ENCODE measurements at regions not wholly inside any gene's neighbourhood (a gene's known extent, or its start where the extent isn't known, plus 50 kb on each side); places are given as distances from the start of the nearest gene placed in this dataset.

DNA sequence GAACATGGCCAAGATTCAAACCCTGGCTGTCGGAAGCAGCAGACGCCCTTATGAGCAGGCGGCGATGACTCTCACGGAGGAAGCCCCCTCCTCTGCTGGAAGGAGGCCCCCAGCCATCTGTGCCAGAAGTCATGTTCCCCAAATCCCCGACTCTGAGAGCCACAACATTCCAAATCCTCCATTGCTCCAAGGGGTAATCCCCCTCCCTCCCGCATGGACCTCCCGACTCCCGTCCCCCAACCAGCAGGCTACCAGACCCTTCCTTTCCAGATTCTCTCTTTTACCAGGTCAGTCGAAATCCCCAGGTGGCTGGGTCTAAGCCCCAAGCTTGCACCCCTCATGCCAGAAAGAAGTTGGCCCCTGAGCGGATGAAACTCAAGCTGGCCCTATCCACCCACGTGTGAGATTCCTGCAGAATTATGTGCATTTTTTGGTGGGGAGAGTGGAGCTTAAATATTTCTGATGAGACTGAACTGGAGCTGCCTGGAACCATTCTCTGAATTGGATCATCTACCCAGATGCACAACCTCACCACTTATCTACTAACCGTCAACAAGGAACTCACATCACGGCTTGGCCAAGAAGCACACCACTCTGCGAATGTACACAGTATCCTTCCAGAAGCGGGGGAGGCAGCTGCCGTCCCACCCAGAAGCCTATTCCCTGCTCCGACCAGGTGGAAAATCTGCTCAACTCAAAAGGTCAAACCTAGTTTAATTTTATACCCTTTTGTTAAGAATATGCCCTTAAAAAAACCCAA is 283.5 kb downstream of the C16orf95 start:
- no peak overlapping the region for H3K4me3 ChIP-seq (ENCODE audit: low read depth in 1 of 3, low read length in 3 of 3)
- no peak for DNase-seq (ENCODE audit: low spot score)

DNA sequence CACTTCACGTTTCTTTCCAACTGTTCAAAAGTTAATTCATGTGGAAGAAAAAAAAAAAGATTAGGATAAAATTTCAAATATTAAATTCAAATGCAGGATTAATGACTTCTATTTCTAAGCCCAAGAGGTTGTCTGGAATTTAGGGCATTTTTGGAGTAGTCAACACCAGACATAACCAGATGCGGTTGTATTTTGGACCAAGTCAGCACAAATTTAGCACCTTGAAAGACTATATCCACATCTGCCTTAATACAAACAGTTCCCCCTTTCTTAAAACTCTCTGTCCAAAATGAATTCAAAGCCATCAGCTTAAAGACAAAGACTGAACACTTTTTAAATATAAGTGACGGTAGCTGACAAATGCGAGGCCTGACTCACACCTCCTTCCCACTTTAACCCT is 282.9 kb downstream of the C16orf95 start:
- WGBS, result 55% methylated on average over 4 of the region's 4 CpGs
- DNase-seq (ENCODE audit: low spot score), result no peak
- peaks cover 0 to 3% (median 0%) of the 10 kb centered on the region in 4 donors for H3K27me3 ChIP-seq (ENCODE audit: control insufficient read depth in 4 of 4, insufficient read depth in 4 of 4, low read length in 3 of 4)
- no peak overlapping the region for H3K9ac ChIP-seq (ENCODE audit: low read depth in 1 of 2, low read length in 2 of 2)
- H3K4me1 ChIP-seq (ENCODE audit: control insufficient read depth in 4 of 4, insufficient read depth in 4 of 4, low read length in 3 of 4), result no peaks in the 10 kb centered on the region
- H3K27ac ChIP-seq (ENCODE audit: low read depth in 1 of 2, low read length in 2 of 2), result no peak overlapping the region
- H3K4me3 ChIP-seq (ENCODE audit: low read depth in 1 of 3, low read length in 3 of 3), result no peak overlapping the region
- H3K9me3 ChIP-seq (ENCODE audit: control insufficient read depth in 4 of 4, low read length in 3 of 4), result no peaks in the 10 kb centered on the region
- H3K36me3 ChIP-seq (ENCODE audit: control insufficient read depth in 4 of 4, insufficient read depth in 3 of 4, low read depth in 1 of 4, low read length in 3 of 4), result no peaks in the 10 kb centered on the region
- TF ChIP-seq, protein P1, sequence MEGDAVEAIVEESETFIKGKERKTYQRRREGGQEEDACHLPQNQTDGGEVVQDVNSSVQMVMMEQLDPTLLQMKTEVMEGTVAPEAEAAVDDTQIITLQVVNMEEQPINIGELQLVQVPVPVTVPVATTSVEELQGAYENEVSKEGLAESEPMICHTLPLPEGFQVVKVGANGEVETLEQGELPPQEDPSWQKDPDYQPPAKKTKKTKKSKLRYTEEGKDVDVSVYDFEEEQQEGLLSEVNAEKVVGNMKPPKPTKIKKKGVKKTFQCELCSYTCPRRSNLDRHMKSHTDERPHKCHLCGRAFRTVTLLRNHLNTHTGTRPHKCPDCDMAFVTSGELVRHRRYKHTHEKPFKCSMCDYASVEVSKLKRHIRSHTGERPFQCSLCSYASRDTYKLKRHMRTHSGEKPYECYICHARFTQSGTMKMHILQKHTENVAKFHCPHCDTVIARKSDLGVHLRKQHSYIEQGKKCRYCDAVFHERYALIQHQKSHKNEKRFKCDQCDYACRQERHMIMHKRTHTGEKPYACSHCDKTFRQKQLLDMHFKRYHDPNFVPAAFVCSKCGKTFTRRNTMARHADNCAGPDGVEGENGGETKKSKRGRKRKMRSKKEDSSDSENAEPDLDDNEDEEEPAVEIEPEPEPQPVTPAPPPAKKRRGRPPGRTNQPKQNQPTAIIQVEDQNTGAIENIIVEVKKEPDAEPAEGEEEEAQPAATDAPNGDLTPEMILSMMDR (IDR thresholded peaks at IDR 0.05; ENCODE audit: low read depth, low read length, missing input control), result no peak
- TF ChIP-seq, protein P2, sequence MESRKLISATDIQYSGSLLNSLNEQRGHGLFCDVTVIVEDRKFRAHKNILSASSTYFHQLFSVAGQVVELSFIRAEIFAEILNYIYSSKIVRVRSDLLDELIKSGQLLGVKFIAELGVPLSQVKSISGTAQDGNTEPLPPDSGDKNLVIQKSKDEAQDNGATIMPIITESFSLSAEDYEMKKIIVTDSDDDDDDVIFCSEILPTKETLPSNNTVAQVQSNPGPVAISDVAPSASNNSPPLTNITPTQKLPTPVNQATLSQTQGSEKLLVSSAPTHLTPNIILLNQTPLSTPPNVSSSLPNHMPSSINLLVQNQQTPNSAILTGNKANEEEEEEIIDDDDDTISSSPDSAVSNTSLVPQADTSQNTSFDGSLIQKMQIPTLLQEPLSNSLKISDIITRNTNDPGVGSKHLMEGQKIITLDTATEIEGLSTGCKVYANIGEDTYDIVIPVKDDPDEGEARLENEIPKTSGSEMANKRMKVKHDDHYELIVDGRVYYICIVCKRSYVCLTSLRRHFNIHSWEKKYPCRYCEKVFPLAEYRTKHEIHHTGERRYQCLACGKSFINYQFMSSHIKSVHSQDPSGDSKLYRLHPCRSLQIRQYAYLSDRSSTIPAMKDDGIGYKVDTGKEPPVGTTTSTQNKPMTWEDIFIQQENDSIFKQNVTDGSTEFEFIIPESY (IDR thresholded peaks at IDR 0.05), result no peak
- no peak for TF ChIP-seq SP1 (IDR thresholded peaks at IDR 0.05)
- TF ChIP-seq, protein P3, sequence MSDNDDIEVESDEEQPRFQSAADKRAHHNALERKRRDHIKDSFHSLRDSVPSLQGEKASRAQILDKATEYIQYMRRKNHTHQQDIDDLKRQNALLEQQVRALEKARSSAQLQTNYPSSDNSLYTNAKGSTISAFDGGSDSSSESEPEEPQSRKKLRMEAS (IDR thresholded peaks at IDR 0.05), result no peak
- TF ChIP-seq, protein P4, sequence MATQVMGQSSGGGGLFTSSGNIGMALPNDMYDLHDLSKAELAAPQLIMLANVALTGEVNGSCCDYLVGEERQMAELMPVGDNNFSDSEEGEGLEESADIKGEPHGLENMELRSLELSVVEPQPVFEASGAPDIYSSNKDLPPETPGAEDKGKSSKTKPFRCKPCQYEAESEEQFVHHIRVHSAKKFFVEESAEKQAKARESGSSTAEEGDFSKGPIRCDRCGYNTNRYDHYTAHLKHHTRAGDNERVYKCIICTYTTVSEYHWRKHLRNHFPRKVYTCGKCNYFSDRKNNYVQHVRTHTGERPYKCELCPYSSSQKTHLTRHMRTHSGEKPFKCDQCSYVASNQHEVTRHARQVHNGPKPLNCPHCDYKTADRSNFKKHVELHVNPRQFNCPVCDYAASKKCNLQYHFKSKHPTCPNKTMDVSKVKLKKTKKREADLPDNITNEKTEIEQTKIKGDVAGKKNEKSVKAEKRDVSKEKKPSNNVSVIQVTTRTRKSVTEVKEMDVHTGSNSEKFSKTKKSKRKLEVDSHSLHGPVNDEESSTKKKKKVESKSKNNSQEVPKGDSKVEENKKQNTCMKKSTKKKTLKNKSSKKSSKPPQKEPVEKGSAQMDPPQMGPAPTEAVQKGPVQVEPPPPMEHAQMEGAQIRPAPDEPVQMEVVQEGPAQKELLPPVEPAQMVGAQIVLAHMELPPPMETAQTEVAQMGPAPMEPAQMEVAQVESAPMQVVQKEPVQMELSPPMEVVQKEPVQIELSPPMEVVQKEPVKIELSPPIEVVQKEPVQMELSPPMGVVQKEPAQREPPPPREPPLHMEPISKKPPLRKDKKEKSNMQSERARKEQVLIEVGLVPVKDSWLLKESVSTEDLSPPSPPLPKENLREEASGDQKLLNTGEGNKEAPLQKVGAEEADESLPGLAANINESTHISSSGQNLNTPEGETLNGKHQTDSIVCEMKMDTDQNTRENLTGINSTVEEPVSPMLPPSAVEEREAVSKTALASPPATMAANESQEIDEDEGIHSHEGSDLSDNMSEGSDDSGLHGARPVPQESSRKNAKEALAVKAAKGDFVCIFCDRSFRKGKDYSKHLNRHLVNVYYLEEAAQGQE (IDR thresholded peaks at IDR 0.05), result no peak

More for the DNA sequence above, 283.5 kb downstream of the C16orf95 start:
- no peak overlapping the region for H3K9ac ChIP-seq (ENCODE audit: low read depth in 1 of 2, low read length in 2 of 2)
- H3K4me1 ChIP-seq (ENCODE audit: control insufficient read depth in 4 of 4, insufficient read depth in 4 of 4, low read length in 3 of 4), result no peaks in the 10 kb centered on the region
- no peaks in the 10 kb centered on the region for H3K36me3 ChIP-seq (ENCODE audit: control insufficient read depth in 4 of 4, insufficient read depth in 3 of 4, low read depth in 1 of 4, low read length in 3 of 4)
- peaks cover 0 to 3% (median 0%) of the 10 kb centered on the region in 4 donors for H3K27me3 ChIP-seq (ENCODE audit: control insufficient read depth in 4 of 4, insufficient read depth in 4 of 4, low read length in 3 of 4)
- WGBS, result 74% methylated on average over 18 of the region's 18 CpGs
- no peaks in the 10 kb centered on the region for H3K9me3 ChIP-seq (ENCODE audit: control insufficient read depth in 4 of 4, low read length in 3 of 4)
- no peak overlapping the region for H3K27ac ChIP-seq (ENCODE audit: low read depth in 1 of 2, low read length in 2 of 2)
- TF ChIP-seq, protein P4 (IDR thresholded peaks at IDR 0.05), result no peak
- TF ChIP-seq SP1 (IDR thresholded peaks at IDR 0.05), result no peak
- no peak for TF ChIP-seq FOXA1 (IDR thresholded peaks at IDR 0.05)
- no peak for TF ChIP-seq HNF4G (IDR thresholded peaks at IDR 0.05)
- TF ChIP-seq, protein P2 (IDR thresholded peaks at IDR 0.05), result no peak
- TF ChIP-seq, protein P1 (IDR thresholded peaks at IDR 0.05; ENCODE audit: low read depth, low read length, missing input control), result no peak
- TF ChIP-seq NR2F2 (IDR thresholded peaks at IDR 0.05), result no peak
- no peak for TF ChIP-seq RXRA (IDR thresholded peaks at IDR 0.05)

Data from liver (tissue), 8 donors.